Peyer's patch (tissue), 4 donors: ENCODE measurements at regions not wholly inside any gene's neighbourhood (a gene's known extent, or its start where the extent isn't known, plus 50 kb on each side); places are given as distances from the start of the nearest gene placed in this dataset.

Source experiments
- POLR2A ChIP-seq, 2 donors: fragments of 450-650 bp; IDR thresholded peaks; one replicate each; pipeline ENCODE4 v1.5.1; 2017; ENCODE audit warnings: antibody characterized with exemption in 2 of 2, mild to moderate bottlenecking in 2 of 2, moderate library complexity in 2 of 2
- TF ChIP-seq, protein P1 (sequence below), 6 experiments: fragments of 450-650 bp in 4 of 6; fragments of 200-600 bp in 2 of 6; sonication (generic) in 1 of 6; IDR thresholded peaks; one replicate each; pipeline ENCODE4 v1.5.1; 2017 to 2019; ENCODE audit warnings: antibody characterized with exemption in 6 of 6, mild to moderate bottlenecking in 3 of 6, moderate library complexity in 1 of 6

DNA sequence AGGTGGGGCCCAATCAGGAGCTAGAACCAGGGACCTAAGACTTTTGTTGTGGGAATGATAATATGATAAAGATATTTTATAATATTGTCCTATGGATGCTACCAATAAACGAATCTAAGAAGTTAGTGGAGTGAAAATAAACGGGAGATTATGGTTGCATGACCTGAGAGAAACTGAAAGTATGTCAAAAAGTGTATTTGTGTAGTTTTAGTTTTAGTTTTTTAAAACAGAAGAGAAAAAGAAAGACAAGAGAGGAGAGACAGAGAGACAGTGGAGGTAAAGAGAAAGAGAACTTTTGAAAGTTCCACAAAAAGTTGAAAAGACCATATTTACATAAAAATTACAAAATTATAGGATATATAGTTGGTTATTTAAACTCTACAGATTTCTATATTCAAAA is 64.1 kb upstream of the TMPRSS15 start:
- TF ChIP-seq, protein P1, sequence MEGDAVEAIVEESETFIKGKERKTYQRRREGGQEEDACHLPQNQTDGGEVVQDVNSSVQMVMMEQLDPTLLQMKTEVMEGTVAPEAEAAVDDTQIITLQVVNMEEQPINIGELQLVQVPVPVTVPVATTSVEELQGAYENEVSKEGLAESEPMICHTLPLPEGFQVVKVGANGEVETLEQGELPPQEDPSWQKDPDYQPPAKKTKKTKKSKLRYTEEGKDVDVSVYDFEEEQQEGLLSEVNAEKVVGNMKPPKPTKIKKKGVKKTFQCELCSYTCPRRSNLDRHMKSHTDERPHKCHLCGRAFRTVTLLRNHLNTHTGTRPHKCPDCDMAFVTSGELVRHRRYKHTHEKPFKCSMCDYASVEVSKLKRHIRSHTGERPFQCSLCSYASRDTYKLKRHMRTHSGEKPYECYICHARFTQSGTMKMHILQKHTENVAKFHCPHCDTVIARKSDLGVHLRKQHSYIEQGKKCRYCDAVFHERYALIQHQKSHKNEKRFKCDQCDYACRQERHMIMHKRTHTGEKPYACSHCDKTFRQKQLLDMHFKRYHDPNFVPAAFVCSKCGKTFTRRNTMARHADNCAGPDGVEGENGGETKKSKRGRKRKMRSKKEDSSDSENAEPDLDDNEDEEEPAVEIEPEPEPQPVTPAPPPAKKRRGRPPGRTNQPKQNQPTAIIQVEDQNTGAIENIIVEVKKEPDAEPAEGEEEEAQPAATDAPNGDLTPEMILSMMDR (IDR thresholded peaks at IDR 0.05): no peak
- TF ChIP-seq POLR2A (IDR thresholded peaks at IDR 0.05): no peak
